HG02970 (cell line): ENCODE measurements at regions not wholly inside any gene's neighbourhood (a gene's known extent, or its start where the extent isn't known, plus 50 kb on each side); places are given as distances from the start of the nearest gene placed in this dataset.

Experiments
- ATAC-seq: cut with Tn5 transposase; IDR thresholded peaks from one replicate; pipeline ENCODE4 v1.9.1; 2021; ENCODE audit warnings: mild to moderate bottlenecking, moderate library complexity, moderate number of reproducible peaks; ENCODE audit not compliant: unreplicated experiment, low FRiP score

DNA sequence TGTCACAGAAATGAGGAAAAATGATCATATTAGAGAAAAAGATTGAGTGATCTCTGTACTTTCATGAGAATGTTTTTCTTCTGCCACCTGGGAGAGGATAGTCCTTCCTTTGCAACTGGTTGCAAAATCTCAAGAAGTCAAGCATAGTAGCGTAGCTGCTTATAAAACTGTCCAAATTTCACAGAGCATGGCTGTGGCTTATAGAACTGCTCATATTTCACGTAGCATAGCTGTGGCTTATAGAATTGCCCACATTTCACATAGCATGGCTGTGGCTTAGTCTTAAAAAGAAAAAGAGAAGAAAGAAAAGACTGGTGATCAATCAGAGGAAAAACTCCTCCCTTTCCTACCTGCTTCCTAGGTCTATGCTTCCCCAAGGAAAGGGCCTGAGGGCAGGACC lies 329.5 kb downstream of the SIPA1L2 start:
- ATAC-seq: no peak

- no peak for ATAC-seq
Observed at GRCh38 chr1:232296461-232296860, 333.5 kb downstream of the SIPA1L2 start.

GRCh38 chr1:232293361-232293760 lies 336.6 kb downstream of the SIPA1L2 start:
- ATAC-seq: no peak

DNA sequence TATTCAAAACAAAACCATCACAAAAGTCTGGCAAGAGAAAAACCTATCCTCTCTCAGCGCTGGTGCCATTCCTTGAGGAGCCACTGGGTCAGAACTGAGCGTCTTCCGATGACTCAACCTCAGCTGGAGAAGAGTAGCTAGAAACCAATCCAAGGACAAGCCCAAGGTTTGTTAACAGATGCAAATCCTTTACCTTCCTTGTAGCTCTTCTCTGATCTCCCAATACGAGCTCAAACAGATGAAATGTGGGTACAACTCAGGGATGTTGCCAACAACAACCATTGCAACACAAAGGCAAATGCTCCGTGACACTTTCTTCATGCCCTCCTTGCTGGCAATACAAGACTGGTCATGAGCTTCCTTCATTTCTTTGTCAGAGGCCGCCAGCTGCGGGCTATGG lies 337.1 kb downstream of the SIPA1L2 start:
- ATAC-seq: no peak

DNA sequence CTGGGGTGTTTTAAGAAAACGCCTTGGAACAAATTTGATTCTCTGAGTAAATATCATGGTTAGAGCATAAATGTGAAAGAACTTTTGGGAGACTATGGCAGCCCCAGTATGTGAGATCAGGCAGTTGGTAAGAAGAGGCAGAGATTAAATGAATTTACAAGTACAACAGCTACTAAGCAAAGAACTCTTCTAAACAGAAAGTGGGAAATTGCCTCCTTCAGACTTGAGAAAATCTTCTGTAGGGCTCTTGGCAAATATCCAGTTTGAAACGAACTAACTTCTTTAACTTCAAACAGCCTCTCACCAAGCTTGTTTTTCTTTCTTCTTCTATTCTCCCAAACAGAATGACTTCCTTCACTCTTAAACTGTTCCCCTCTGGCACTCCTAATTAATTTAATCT lies 337.7 kb downstream of the SIPA1L2 start:
- ATAC-seq: no peak

GRCh38 chr1:232291681-232292080 lies 338.3 kb downstream of the SIPA1L2 start:
- ATAC-seq: no peak

- ATAC-seq: no peak
Observed at GRCh38 chr1:232291261-232291660, 338.7 kb downstream of the SIPA1L2 start.

GRCh38 chr1:232290570-232290969 lies 339.4 kb downstream of the SIPA1L2 start:
- no peak for ATAC-seq

DNA sequence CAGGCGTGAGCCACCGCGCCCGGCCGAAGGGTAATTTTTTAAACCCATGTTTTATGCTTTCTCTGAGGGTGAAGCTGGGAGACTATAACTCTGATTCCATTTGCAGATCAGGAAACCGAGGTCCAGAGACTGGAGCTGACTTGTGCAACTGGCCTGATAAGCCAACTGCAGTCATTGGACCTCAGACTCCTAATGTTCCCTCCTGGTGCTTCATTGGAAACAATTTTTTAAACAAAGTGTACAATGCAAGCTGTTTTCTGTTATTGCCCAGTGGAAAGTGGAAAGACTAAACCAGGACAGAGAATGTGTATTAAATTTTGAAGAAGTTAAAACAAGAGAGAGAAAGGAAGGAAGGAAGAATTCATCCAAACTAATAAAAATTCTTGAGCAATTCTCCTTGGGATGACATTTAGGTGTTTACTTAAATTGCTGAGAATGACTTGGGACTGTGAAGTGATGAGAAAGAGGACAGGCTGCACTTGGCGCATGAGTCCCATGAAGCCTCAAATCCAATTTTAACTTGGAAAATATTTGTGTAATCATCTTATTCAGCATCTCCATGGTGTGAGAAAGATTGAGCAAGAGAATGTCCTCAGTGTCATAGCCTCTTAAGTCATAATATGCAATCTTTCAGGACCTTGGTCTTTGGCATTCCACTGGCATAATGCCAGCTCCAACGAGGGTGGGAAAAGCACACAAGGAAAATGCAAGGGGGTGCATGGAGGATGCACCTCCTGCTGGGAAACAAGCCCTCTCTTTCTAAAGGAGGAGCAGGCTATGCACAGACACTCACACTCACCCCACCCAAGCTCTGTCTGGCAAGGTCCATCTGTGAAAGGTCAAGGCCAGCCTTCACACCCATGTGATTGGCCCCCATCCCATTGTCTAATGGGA lies 342.0 kb downstream of the SIPA1L2 start:
- ATAC-seq: no peak

- ATAC-seq: no peak
Observed at GRCh38 chr1:232285138-232285537, 344.8 kb downstream of the SIPA1L2 start.

DNA sequence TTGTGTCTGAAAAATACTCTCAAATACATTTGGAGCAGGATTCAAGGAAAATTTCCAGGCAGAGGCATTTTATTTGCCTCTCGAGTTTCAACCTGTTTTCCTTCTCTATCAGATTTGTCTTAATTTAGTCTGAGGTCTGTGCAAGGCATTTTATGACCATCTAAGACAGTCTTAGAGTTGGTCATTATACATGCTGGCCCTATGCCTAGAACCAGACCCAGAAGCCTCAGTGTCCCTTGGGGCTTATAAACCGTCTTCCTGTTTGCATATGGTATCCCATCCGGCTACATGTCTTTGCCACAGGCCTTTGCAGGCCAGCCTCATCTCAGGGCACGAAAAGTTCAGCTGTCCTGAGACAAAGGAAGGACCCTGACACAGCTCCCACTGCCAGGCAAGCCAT lies 346.1 kb downstream of the SIPA1L2 start:
- no peak for ATAC-seq

GRCh38 chr1:232282498-232282897 lies 347.4 kb downstream of the SIPA1L2 start:
- ATAC-seq: no peak

DNA sequence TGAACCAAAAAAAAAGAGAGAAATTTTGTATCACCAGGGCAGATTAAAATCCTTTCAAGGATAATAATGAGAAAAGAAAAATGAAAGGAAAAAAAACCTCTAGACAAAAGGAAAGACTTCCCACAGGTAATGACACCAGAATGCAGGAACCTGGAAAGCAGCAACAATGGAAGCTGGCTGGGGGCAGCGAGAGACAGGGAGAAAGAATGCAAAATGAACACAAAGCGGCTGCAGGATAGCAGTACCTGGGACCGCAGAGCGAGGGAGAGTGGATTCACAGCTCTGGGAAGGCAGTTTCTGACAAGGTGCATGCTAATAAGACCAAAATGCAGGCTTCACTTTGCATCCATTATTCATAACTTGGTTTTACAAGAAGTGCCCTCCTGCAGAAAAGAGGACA lies 349.0 kb downstream of the SIPA1L2 start:
- ATAC-seq: no peak

DNA sequence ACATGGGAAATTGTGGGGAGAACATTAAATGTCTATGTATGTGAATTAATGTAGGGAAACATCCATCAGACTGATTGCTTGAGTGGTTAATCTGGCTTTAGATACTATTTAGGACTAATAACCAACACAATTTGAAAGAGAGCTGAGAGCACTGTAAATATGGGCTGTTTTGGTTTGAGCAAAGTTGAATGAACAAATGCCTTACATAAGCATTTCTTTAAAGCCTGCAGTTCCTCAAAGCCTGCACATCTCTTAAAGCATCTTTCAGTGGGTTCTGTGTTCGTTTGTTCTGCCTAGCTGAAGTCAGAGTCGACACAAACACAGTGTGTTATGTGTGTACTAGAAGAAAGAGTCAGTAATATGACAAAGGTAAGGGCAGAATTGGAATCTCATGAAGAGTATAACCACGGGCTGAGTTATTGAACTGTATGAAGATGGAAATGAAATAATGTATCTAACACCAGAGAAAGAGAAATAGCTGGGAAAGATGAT lies 350.0 kb downstream of the SIPA1L2 start:
- no peak for ATAC-seq

DNA sequence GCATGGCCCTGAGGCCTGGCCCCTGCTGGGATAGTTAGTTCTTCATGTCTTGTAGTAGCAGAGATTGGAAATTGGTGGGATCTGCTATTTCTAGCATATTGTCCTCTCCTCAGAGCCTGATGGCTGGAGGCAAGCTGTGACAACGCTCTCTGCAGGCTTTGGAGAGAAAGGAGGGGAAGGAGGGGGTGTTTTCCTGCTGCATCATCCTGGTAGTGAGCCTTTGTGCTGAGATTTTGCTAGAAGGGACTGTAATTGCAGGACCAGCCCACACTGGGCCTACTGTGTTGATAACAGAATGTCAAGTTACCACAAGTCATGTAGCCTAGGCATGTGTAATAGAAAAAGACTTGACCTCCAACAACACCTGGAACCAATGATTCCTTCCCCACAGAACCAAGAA lies 351.0 kb downstream of the SIPA1L2 start:
- ATAC-seq: no peak

DNA sequence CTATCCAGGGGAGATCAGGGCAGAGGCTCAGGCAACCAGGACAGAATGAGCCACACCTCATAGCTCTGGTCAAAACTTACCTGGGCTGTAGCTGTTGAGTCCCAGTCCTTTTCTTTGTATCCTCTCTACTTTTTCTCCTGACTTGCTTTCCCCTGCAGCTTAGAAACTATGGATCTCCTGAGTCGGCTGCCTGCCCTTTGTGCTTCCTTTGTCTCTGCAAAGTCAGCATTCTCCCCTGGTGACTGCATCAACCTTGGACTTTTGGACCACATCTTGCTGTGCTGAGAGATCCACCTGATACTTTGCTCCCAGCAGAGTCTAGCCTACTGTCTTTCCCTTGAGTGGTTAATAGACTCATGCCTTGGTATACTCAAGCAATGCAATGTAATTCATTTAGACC lies 353.3 kb downstream of the SIPA1L2 start:
- ATAC-seq: no peak

DNA sequence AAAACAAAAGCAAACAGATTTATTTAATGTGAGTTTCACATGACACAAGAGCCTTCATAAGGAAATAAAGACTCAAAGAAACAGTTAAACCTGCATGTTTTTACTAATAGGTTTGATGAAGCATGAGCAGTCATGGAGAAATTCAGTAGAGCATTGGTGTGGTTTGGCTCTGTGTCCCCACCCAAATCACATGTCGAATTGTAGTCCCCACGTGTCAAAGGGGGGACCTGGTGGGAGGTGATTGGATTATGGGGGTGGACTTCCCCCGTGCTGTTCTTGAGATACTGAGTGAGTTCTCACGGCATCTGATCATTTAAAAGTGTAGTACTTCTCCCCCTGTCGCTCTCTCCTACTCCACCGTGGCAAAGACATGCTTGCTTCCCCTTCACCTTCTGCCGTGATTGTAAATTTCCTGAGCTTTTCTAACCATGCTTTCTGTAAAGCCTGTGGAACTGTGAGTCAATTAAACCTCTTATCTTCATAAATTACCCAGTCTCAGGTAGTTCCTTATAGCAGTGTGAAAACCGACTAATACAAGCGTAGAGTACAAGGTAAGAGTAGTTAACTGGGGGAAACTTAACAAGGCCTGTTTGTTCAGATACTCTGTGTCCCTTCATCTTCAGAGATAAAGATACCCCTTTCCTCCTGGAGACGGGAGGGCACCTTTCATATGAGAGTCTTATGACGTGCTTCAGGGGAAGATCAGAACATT lies 354.8 kb downstream of the SIPA1L2 start:
- ATAC-seq: no peak

DNA sequence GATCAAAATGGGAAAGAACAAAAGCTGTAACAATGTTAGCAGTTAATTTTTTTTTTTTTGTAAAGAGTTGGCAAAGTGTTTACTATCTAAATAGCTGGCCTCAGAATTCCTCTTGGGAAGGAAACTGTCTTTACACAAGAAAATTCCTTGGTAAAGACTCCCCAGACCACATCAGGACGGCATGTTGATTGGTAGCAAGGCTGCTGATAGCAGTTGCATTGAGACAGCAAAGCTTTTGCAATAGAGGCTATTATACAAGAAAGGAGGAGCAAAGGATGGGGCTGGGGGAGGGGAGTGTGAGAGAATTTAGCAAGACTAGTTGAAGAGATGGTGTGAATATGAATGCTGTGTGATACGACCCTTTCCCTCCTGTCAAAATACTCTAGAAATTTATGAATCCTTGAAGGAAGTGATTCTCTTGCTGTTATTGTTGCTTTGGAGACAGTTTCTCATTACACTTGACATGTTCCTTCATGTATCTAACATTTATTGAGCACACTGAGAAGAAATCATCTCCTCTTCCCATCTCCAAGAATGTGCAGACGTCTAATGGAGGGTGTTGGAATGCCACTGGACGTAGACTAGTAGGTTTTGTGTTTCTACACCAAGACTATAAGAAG lies 355.6 kb downstream of the SIPA1L2 start:
- no peak for ATAC-seq

- no peak for ATAC-seq
Observed at GRCh38 chr1:232273011-232273410, 356.9 kb downstream of the SIPA1L2 start.

DNA sequence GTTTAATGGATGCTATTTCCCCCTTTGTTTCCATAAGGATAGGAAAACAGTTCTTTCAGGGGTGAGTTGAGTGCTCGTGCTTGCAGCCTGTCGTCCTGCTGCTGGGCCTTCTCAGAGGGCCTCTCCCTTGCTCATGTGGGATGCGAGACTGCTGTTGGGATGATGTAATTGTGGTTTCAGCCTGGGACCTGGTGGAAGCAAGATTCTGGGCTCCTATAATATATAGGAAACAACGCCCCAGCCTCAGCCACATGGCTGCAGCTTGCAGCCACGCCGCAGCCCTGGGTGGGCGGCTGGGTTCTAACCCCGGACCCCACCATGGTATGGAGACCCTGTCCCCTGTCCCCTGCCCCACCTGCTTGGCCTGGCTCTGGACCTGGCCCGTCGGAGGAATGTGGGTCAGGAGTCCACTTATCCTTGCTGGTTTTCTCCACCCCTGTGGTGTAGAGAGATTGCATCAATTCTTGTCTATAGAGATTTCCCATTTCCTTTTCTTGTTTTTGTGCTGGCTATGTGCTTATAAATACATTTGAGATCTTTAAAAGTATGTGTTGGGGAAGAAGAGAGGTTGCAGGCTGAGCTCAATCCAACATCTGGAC lies 357.8 kb downstream of the SIPA1L2 start:
- ATAC-seq: no peak

GRCh38 chr1:232271299-232271698 lies 358.6 kb downstream of the SIPA1L2 start:
- no peak for ATAC-seq
